ENCODE measurements at regions not wholly inside any gene's neighbourhood (a gene's known extent, or its start where the extent isn't known, plus 50 kb on each side); places are given as distances from the start of the nearest gene placed in this dataset.

DNA sequence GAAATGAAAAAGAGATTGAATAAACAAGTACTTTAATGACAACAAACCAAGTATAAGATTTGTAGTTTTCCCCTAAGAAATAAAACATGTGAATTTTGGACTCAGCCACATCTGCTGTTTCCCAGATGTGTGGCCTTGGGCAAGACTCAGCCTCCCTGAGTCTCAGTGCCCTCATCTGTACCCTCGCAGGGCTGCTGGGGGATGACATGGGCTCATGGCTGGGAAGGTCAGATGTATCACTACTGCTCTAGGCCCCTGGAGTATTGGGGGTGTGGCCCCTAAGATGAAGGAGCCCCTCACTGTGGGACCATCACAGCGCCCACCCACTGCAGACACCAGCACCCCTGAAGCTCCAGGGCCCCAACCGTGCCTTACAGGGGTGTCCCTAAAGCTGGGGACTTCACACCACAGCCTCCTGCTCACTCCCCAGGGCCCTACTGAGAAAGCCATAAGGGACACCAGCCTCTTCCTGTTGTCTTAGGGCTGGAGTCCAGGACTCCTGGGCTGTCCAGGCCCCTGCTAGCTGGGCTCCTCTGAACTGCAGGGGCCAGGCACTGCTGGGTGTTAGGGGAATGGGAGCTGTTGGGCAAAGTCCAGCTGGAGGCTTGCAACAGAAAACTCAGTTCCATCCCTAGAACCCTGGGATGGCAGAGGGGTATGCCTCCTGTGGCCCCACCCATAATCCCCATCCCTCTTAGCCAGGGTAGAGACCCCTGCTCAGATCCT is 104.0 kb upstream of the WNT4 start:
- DNase-seq = no peak

GRCh38 chr1:22247527-22248245 is 104.8 kb upstream of the WNT4 start:
- DNase-seq = no peak

DNA sequence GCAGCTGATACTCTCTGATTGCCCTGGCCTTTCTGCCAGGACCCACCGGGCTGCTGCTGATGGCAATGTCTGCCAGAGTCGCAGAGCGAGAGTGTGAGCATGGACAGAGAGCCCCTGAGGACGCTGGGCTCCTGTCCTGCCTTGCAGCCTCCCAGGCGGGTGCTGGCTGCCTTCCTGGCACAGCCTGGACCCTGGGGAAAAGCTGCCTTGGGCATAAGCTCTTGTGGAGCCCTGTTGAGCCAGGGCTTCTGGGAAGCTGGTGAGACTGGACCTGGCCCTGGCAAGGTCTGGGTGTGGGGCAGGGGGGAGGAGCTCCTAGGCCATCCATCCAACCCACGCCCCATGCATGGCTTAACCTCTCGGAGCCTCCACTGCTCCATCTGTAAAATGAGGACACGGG is 105.8 kb upstream of the WNT4 start:
- no peak for DNase-seq

DNA sequence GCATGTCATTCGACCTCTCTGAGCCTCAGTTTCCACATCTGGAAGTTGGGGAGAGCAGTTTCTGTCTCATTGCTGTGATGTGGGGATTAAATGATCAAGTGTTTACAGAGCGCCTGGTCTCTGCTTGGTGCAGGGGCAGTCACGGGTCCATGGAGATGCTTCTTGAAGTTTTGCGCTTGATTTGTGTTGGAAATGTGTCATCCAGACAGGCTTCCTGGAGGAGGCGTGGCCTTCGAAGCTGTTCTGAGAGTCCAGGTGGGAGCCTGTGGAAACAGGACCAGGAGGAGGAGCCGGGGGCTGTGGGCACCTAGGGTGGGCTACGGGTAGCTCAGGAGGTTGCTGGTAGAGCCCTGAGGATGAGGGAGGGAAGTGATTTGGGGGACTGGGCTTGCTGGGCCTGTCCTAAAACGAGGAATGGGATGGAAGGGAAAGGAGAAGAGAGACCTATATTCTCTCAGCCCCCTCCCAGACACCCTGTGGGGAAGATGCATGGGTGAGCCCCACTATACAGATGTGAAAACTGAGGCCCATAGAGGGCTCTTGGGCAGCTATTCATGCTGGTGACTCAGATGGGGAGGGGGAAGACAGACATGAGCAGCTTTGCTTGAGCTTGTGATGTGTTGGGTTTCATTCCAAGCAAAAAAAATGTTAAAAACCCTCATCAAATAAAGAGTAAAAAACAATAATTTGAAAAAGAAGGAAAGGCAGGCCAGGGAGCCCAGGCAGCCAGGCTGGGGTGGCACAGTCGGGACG is 107.2 kb upstream of the WNT4 start:
- DNase-seq = no peak

- DNase-seq = no peak
Measured at GRCh38 chr1:22250724-22251123, 107.8 kb upstream of the WNT4 start.

- DNase-seq = no peak
Measured at GRCh38 chr1:22252251-22252650, 109.4 kb upstream of the WNT4 start.

- DNase-seq = no peak
Measured at GRCh38 chr1:22253012-22253790, 110.3 kb upstream of the WNT4 start.

DNA sequence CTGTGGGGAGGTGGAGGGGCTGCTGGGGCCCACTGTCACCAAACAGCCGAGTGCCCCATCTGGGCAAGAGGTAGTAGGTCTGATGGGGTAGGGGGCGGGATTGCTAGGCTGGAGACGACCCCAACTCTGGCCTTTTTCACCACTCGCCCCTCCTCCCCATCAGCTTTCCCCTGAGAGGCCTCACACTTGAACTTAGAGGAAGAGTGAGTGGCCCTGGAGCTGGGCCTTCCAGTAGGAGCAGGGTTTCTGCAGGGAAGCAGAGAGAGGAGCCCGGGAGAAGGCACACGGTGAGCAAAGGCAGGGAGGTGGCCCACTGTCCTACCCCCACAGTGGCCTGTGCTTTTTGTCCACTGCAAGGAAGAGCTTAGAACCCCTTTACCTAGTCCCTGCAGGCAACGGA is 111.9 kb upstream of the WNT4 start:
- DNase-seq = no peak

GRCh38 chr1:22255341-22256212 is 112.7 kb upstream of the WNT4 start:
- no peak for DNase-seq

DNA sequence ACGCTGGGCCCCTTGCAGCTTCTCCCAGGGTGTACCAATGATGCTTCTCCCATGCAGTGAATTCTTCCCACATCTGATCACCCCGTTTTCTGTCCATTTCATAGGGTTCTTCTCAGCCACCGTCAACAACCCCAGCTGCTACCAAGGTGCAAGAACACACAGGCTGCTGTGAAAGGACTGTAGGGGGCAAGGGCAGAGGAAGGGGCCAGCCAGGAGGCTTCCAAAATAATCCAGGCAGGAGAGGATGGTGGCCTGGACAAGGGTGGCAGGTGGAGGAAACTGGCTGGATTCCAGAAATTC is 113.3 kb upstream of the WNT4 start:
- no peak for DNase-seq

DNA sequence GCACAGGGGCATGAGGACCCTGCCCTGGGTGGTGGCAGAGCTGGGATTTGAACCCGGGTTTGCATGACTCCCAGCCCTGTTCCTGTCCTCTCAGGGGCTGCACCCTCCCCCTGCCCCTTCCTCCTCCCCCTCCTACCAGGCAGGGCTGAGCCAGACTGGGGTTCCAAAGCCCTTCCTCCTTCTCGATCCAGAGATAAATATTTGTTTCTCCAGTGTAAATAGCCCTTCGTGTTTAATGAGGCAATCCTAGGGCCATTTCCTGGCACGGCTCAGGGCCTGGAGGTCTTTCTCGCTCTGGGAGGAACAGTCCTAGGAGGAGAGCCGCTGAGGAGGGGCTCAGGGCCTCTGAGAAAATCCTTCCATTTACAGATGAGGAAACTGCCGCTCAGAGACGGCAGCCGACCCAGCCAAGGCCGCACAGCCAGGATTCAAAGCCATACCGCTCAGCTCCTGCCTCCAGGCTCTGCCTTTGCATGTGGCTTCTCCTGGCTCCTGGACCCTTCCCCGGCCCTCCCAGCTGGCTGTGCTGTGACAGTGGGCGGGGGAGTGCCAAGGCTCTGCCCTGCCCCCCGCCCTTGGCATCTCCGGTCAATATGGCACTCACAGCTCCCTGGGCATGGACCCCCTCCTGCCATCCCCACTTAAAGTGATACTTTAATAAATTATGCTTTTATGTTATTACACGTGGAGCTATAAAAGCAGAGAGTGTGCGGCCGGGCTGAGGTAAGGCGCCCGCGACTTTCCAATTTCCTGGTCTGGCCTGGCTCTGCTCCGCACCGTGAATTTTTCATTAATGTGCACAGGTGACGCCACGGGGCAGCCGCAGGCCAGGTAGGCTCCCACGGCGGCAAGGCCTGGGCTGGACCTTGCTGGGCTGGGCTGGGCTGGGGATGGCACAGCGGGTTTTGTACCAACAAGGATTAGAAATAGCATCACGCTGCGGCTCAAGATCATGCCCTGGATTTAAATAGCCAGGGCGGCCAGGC is 114.7 kb upstream of the WNT4 start:
- no peak for DNase-seq

- DNase-seq = no peak
Measured at GRCh38 chr1:22258698-22259097, 115.8 kb upstream of the WNT4 start.

GRCh38 chr1:22259551-22260282 is 116.8 kb upstream of the WNT4 start:
- DNase-seq = no peak

- no peak for DNase-seq
Measured at GRCh38 chr1:22260860-22261432, 118.0 kb upstream of the WNT4 start.

DNA sequence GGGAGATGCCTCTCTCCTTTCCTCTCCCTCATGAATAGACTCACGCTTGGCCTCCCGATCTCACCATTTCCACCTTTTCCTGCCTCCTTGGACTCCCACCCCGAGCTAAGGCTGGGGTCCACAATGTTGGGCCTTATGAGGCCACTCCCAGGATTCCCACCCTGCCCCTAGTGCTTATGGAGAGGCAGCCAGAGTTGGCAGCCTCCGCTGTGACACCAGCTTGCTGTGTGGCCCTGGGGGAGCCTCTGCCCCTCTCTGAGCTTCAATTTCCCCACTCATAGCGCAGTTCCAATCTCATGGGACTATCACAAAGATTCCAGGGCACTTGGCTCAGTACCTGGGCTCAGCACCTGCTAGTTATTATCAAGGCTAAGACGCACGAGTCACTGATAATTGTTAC is 118.7 kb upstream of the WNT4 start:
- DNase-seq = no peak

GRCh38 chr1:22262583-22262982 is 119.7 kb upstream of the WNT4 start:
- peak; percentile 20 for DNase-seq

DNA sequence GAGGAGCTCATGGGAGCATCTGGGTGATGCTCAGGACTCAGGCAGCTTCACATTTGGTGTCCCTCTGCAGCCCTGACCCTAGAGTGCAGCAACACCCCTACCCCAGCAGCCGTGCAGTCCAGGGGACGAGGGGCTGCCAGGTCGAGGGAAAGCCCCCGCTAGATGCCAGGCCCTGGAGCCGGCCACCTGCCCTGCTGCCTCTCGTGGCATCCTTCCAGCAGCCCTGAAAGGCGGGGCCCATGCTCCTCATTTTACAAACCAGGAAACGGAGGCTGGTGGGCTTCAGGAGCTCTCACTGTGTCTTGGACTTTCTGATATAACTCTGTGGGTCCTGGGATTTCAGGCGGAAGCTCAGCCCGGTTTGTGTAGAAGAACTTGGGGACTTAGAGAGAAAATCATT is 120.5 kb upstream of the WNT4 start:
- no peak for DNase-seq

DNA sequence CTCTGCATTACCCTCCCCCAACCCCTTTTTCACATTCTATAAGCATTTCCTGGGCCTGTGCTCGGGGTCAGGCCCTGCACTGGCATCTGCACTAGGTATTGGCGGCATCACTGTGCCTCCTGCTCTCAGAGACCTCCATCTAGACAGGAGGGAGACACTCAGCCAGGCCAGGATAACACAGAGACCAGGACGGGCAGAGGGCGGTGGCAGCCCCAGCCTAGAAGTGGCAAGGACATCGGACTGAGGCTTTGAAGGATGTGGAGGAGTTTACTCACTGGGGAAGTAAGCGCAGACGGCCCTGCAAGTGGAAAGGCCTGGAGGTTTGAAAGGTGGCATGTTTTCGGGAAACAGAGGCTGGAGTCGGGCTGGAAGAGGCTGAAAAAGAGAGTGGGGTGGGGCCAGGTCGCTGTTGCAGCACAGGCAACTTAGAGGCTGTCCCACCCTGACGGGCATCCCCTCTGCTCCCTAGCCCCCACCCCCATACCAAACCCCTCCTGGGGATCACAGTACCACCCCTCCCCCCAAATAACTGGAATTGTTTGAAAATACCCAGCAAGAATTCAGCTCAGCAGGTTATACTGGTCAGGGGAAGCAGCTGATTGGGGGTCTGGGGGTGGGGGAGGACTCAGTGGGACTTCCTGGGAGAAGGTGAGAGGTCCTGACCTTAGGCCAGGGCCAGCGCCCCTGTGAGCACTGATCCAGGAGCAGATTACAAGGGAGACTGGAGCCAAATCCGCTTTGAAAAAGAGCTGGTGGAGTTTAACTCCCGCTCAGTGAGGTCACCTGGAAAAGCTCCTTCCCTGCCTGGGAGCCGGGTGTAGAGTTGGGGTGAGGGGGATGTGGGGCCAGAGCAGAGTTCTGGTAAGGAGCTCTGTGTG is 121.8 kb upstream of the WNT4 start:
- no peak for DNase-seq

GRCh38 chr1:22266141-22266540 is 123.2 kb upstream of the WNT4 start:
- no peak for DNase-seq

Data from RPMI8226 (cell line).